Neural progenitor cell (in vitro differentiated cells): ENCODE measurements at regions not wholly inside any gene's neighbourhood (a gene's known extent, or its start where the extent isn't known, plus 50 kb on each side); places are given as distances from the start of the nearest gene placed in this dataset.
A peak's percentile ranks its signal among the peaks of the same experiment; 100 is the strongest.

Source experiments
- DNase-seq: peaks from one replicate; pipeline ENCODE4 v3.0.0-alpha.2; 2016; ENCODE audit warnings: low spot score
- H2AFZ ChIP-seq: fragments of 200-600 bp; sonication (generic); replicated peaks from 2 replicates; pipeline ENCODE4 v1.6.1; 2016; ENCODE audit warnings: antibody characterized with exemption
- H3F3A ChIP-seq: fragments of 200-600 bp; sonication (generic); 2 replicates; pipeline ENCODE4 v1.6.1; 2016; ENCODE audit warnings: antibody characterized with exemption, low read depth
- H3K27ac ChIP-seq: fragments of 200-600 bp; sonication (generic); 2 replicates; pipeline ENCODE4 v1.5.1; 2016; ENCODE audit warnings: mild to moderate bottlenecking
- H3K27me3 ChIP-seq: fragments of 200-600 bp; sonication (generic); 2 replicates; pipeline ENCODE4 v1.6.1; 2016; ENCODE audit warnings: mild to moderate bottlenecking, moderate library complexity
- H3K36me3 ChIP-seq: fragments of 200-600 bp; sonication (generic); 2 replicates; pipeline ENCODE4 v1.5.1; 2016
- H3K4me1 ChIP-seq: fragments of 200-600 bp; sonication (generic); 2 replicates; pipeline ENCODE4 v1.6.1; 2016; ENCODE audit warnings: mixed run types
- H3K4me2 ChIP-seq: fragments of 200-600 bp; sonication (generic); 2 replicates; pipeline ENCODE4 v1.6.1; 2016
- H3K4me3 ChIP-seq: fragments of 200-600 bp; sonication (generic); 2 replicates; pipeline ENCODE4 v1.5.1; 2016
- H3K79me2 ChIP-seq: fragments of 200-600 bp; sonication (generic); 2 replicates; pipeline ENCODE4 v1.6.1; 2016; ENCODE audit warnings: low read depth
- H3K9ac ChIP-seq: fragments of 200-600 bp; sonication (generic); 2 replicates; pipeline ENCODE4 v1.6.1; 2016
- H3K9me3 ChIP-seq: fragments of 200-600 bp; sonication (generic); 2 replicates; pipeline ENCODE4 v1.5.1; 2016; ENCODE audit warnings: low read depth
- H4K20me1 ChIP-seq: fragments of 200-600 bp; sonication (generic); 2 replicates; pipeline ENCODE4 v1.6.1; 2016; ENCODE audit warnings: low read depth
- H3K27ac Mint-ChIP-seq: 3 replicates; pipeline ENCODE4 v1.8.0; 2021; ENCODE audit warnings: mixed read lengths
- H3K27me3 Mint-ChIP-seq: 2 replicates; pipeline ENCODE4 v1.8.0; 2022; ENCODE audit warnings: low read depth, mild to moderate bottlenecking, inconsistent platforms, moderate library complexity, mixed read lengths; ENCODE audit not compliant: insufficient read depth
- H3K36me3 Mint-ChIP-seq: 3 replicates; pipeline ENCODE4 v1.8.0; 2021; ENCODE audit warnings: mixed read lengths
- H3K4me1 Mint-ChIP-seq: 3 replicates; pipeline ENCODE4 v1.8.0; 2021; ENCODE audit warnings: mixed read lengths
- H3K4me3 Mint-ChIP-seq: 3 replicates; pipeline ENCODE4 v1.8.0; 2021; ENCODE audit warnings: mild to moderate bottlenecking, moderate library complexity, mixed read lengths
- H3K9me3 Mint-ChIP-seq: 3 replicates; pipeline ENCODE4 v1.8.0; 2020; ENCODE audit warnings: mixed read lengths
- CTCF ChIP-seq: fragments of 200-600 bp; sonication (generic); IDR thresholded peaks from 2 replicates; pipeline ENCODE4 v1.5.1; 2017; ENCODE audit warnings: antibody characterized with exemption, mild to moderate bottlenecking
- EZH2 ChIP-seq: fragments of 200-600 bp; sonication (generic); IDR thresholded peaks from 2 replicates; pipeline ENCODE4 v1.6.1; 2017; ENCODE audit warnings: antibody characterized with exemption, mild to moderate bottlenecking, moderate library complexity
- EZH2phosphoT487 ChIP-seq: fragments of 200-600 bp; sonication (generic); IDR thresholded peaks from 2 replicates; pipeline ENCODE4 v1.6.1; 2017; ENCODE audit warnings: antibody characterized with exemption

- Mint-ChIP-seq H3K9me3 (peaks cover 5% of the 10 kb centered on the region), H3K4me3 (no peak overlapping the region)
Observed at GRCh38 chr2:59502981-59503380, 1050.5 kb downstream of the BCL11A start.

GRCh38 chr2:59490994-59491393 lies 1062.5 kb downstream of the BCL11A start:
- no peaks in the 10 kb centered on the region for H3F3A ChIP-seq
- TF ChIP-seq EZH2phosphoT487 (no peak), CTCF (no peak), EZH2 (no peak)
- no peaks in the 10 kb centered on the region for H3K4me1 ChIP-seq
- Mint-ChIP-seq H3K9me3 (peaks cover 13% of the 10 kb centered on the region), H3K36me3 (no peaks in the 10 kb centered on the region), H3K4me3 (no peak overlapping the region), H3K27ac (no peak overlapping the region), H3K4me1 (no peaks in the 10 kb centered on the region), H3K27me3 (no peaks in the 10 kb centered on the region)
- no peak overlapping the region for H3K4me2 ChIP-seq
- H3K9me3 ChIP-seq: no peaks in the 10 kb centered on the region
- no peak overlapping the region for H3K9ac ChIP-seq
- H3K4me3 ChIP-seq: no peak overlapping the region
- no peak overlapping the region for H3K27ac ChIP-seq
- no peak for DNase-seq
- H4K20me1 ChIP-seq: no peaks in the 10 kb centered on the region
- no peak overlapping the region for H2AFZ ChIP-seq
- H3K36me3 ChIP-seq: no peaks in the 10 kb centered on the region
- no peaks in the 10 kb centered on the region for H3K79me2 ChIP-seq
- H3K27me3 ChIP-seq: no peaks in the 10 kb centered on the region

More at GRCh38 chr2:59502981-59503380, 1050.5 kb downstream of the BCL11A start:
- Histone ChIP-seq H3K4me3 (no peak overlapping the region), H3F3A (no peaks in the 10 kb centered on the region), H3K36me3 (no peaks in the 10 kb centered on the region), H3K27ac (no peak overlapping the region), H3K4me1 (no peaks in the 10 kb centered on the region), H3K9me3 (no peaks in the 10 kb centered on the region), H4K20me1 (no peaks in the 10 kb centered on the region), H3K9ac (no peak overlapping the region), H2AFZ (no peak overlapping the region), H3K27me3 (no peaks in the 10 kb centered on the region), H3K4me2 (no peak overlapping the region), H3K79me2 (no peaks in the 10 kb centered on the region)
- no peak overlapping the region for H3K27ac Mint-ChIP-seq
- peaks cover 2% of the 10 kb centered on the region for H3K36me3 Mint-ChIP-seq
- DNase-seq: no peak
- no peaks in the 10 kb centered on the region for H3K27me3 Mint-ChIP-seq
- no peak for TF ChIP-seq EZH2phosphoT487
- no peak for TF ChIP-seq EZH2
- no peak for TF ChIP-seq CTCF
- H3K4me1 Mint-ChIP-seq: peaks cover 6% of the 10 kb centered on the region

GRCh38 chr2:59490192-59490591 lies 1063.3 kb downstream of the BCL11A start:
- no peak for DNase-seq
- TF ChIP-seq CTCF: no peak
- no peak for TF ChIP-seq EZH2
- no peak for TF ChIP-seq EZH2phosphoT487
- Histone ChIP-seq H3K4me3 (no peak overlapping the region), H3K4me2 (no peak overlapping the region), H3K27me3 (no peaks in the 10 kb centered on the region), H3F3A (no peaks in the 10 kb centered on the region), H4K20me1 (no peaks in the 10 kb centered on the region), H3K79me2 (no peaks in the 10 kb centered on the region), H3K36me3 (no peaks in the 10 kb centered on the region), H3K9ac (no peak overlapping the region), H3K9me3 (no peaks in the 10 kb centered on the region), H2AFZ (no peak overlapping the region), H3K27ac (no peak overlapping the region), H3K4me1 (peaks cover 2% of the 10 kb centered on the region)
- H3K27ac Mint-ChIP-seq: no peak overlapping the region
- peaks cover 5% of the 10 kb centered on the region for H3K9me3 Mint-ChIP-seq
- H3K36me3 Mint-ChIP-seq: no peaks in the 10 kb centered on the region
- H3K4me1 Mint-ChIP-seq: no peaks in the 10 kb centered on the region
- no peaks in the 10 kb centered on the region for H3K27me3 Mint-ChIP-seq
- no peak overlapping the region for H3K4me3 Mint-ChIP-seq

GRCh38 chr2:59484673-59485072 lies 1068.8 kb downstream of the BCL11A start:
- TF ChIP-seq EZH2phosphoT487 (no peak), EZH2 (no peak), CTCF (no peak)
- no peaks in the 10 kb centered on the region for H3K4me1 Mint-ChIP-seq
- H3K9me3 Mint-ChIP-seq: peaks cover 3% of the 10 kb centered on the region
- H3K27me3 ChIP-seq: no peaks in the 10 kb centered on the region
- no peak overlapping the region for H3K9ac ChIP-seq
- DNase-seq: no peak
- no peaks in the 10 kb centered on the region for H3K79me2 ChIP-seq
- no peak overlapping the region for H3K4me2 ChIP-seq
- H3K36me3 Mint-ChIP-seq: no peaks in the 10 kb centered on the region
- H3K4me1 ChIP-seq: peaks cover 8% of the 10 kb centered on the region
- no peak overlapping the region for H3K4me3 Mint-ChIP-seq
- H3K4me3 ChIP-seq: no peak overlapping the region
- no peak overlapping the region for H3K27ac ChIP-seq
- H4K20me1 ChIP-seq: no peaks in the 10 kb centered on the region
- no peaks in the 10 kb centered on the region for H3K27me3 Mint-ChIP-seq
- H2AFZ ChIP-seq: peak overlapping the region; percentile 21
- no peaks in the 10 kb centered on the region for H3K9me3 ChIP-seq
- no peaks in the 10 kb centered on the region for H3F3A ChIP-seq
- no peaks in the 10 kb centered on the region for H3K36me3 ChIP-seq
- H3K27ac Mint-ChIP-seq: no peak overlapping the region
